Uterus (tissue), 2 donors: ENCODE measurements at regions not wholly inside any gene's neighbourhood (a gene's known extent, or its start where the extent isn't known, plus 50 kb on each side); places are given as distances from the start of the nearest gene placed in this dataset.

Experiments
- POLR2A ChIP-seq, 2 donors: fragments of 450-650 bp; IDR thresholded peaks; one replicate each; pipeline ENCODE4 v1.6.1; 2016; ENCODE audit warnings: antibody characterized with exemption in 2 of 2, mild to moderate bottlenecking in 1 of 2, moderate library complexity in 1 of 2
- TF ChIP-seq, protein P1 (sequence below), 4 experiments: fragments of 200-600 bp in 2 of 4; fragments of 450-650 bp in 2 of 4; sonication (generic) in 2 of 4; IDR thresholded peaks; one replicate each; pipeline ENCODE4 v1.5.1; 2016 to 2019; ENCODE audit warnings: antibody characterized with exemption in 4 of 4, mild to moderate bottlenecking in 2 of 4, moderate library complexity in 1 of 4

DNA sequence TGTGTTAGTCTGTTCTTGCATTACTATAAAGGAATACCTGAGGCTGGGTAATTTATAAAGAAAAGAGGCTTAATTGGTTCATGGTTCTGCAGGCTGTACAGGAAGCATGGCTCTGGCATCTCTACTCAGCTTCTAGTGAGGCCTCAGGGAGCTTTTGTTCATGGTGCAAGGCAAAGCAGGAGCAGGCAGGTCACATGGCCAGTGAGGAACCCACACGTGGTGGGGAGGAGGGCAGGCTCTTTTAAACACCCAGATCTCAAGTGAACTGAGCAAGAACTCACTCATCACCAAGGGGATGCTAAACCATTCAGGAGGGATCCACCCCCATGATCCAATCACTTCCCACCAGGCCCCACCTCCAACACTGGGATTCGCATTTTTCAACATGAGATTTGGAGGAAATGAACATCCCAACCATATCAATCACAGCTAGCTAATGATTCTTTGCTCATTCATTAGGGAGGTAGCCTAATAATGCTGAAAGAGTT lies 51.4 kb upstream of the RAP1A start:
- TF ChIP-seq, protein P1, sequence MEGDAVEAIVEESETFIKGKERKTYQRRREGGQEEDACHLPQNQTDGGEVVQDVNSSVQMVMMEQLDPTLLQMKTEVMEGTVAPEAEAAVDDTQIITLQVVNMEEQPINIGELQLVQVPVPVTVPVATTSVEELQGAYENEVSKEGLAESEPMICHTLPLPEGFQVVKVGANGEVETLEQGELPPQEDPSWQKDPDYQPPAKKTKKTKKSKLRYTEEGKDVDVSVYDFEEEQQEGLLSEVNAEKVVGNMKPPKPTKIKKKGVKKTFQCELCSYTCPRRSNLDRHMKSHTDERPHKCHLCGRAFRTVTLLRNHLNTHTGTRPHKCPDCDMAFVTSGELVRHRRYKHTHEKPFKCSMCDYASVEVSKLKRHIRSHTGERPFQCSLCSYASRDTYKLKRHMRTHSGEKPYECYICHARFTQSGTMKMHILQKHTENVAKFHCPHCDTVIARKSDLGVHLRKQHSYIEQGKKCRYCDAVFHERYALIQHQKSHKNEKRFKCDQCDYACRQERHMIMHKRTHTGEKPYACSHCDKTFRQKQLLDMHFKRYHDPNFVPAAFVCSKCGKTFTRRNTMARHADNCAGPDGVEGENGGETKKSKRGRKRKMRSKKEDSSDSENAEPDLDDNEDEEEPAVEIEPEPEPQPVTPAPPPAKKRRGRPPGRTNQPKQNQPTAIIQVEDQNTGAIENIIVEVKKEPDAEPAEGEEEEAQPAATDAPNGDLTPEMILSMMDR (IDR thresholded peaks at IDR 0.05), result no peak
- no peak for TF ChIP-seq POLR2A (IDR thresholded peaks at IDR 0.05)
